ENCODE measurements at regions not wholly inside any gene's neighbourhood (a gene's known extent, or its start where the extent isn't known, plus 50 kb on each side); places are given as distances from the start of the nearest gene placed in this dataset.

- no peak for TF ChIP-seq EP300 (IDR thresholded peaks at IDR 0.05; ENCODE audit: borderline replicate concordance)
- TF ChIP-seq MAX (IDR thresholded peaks at IDR 0.05) = no peak
- TF ChIP-seq TAF1 (IDR thresholded peaks at IDR 0.05; ENCODE audit: low read depth) = no peak
- no peak for TF ChIP-seq YY1 (IDR thresholded peaks at IDR 0.05; ENCODE audit: low read depth)
- TF ChIP-seq CREB1 (IDR thresholded peaks at IDR 0.05; ENCODE audit: low read depth) = no peak
- no peak for TF ChIP-seq ZBTB7A (IDR thresholded peaks at IDR 0.05; ENCODE audit: low read depth)
- TF ChIP-seq REST (IDR thresholded peaks at IDR 0.05; ENCODE audit: low read depth) = no peak
- TF ChIP-seq RAD21 (IDR thresholded peaks at IDR 0.05; ENCODE audit: low read depth) = no peak
- no peak for TF ChIP-seq CEBPB (IDR thresholded peaks at IDR 0.05)
- no peak for TF ChIP-seq USF1 (IDR thresholded peaks at IDR 0.05)
Observed at GRCh38 chr4:60817609-60818008, 382.5 kb upstream of the ADGRL3 start.

All from Ishikawa (cell line).